Left ventricle myocardium inferior (tissue), 1 donor: ENCODE measurements at regions not wholly inside any gene's neighbourhood (a gene's known extent, or its start where the extent isn't known, plus 50 kb on each side); places are given as distances from the start of the nearest gene placed in this dataset.

Source experiments
- DNase-seq: peaks from one replicate; pipeline ENCODE4 v3.0.0-alpha.2; 2020
- H3K27ac ChIP-seq: fragments of 200-600 bp; replicated peaks from 2 replicates; pipeline ENCODE4 v1.8.0; 2021
- H3K27me3 ChIP-seq: fragments of 200-600 bp; 2 replicates; pipeline ENCODE4 v1.8.0; 2021; ENCODE audit warnings: low read depth
- H3K36me3 ChIP-seq: fragments of 200-600 bp; 2 replicates; pipeline ENCODE4 v1.8.0; 2021
- H3K4me1 ChIP-seq: fragments of 200-600 bp; 2 replicates; pipeline ENCODE4 v1.8.0; 2021
- H3K4me3 ChIP-seq: fragments of 200-600 bp; 2 replicates; pipeline ENCODE4 v1.8.0; 2021; ENCODE audit warnings: mild to moderate bottlenecking, moderate library complexity
- H3K9me3 ChIP-seq: fragments of 200-600 bp; replicated peaks from 2 replicates; pipeline ENCODE4 v1.8.0; 2021
- intact Hi-C: fragments of 100-400 bp; cut with micrococcal nuclease; formaldehyde crosslinking; loops from one replicate; pipeline ENCODE4 v1.11.0; 2022
- TF ChIP-seq, protein P1 (sequence below): fragments of 200-600 bp; IDR thresholded peaks from 2 replicates; pipeline ENCODE4 v1.8.0; 2021; ENCODE audit warnings: antibody characterized with exemption, mild to moderate bottlenecking, borderline replicate concordance
- donor health status: DM: no; HTN: yes; CAD: no; lungs with severe emphysema.

DNA sequence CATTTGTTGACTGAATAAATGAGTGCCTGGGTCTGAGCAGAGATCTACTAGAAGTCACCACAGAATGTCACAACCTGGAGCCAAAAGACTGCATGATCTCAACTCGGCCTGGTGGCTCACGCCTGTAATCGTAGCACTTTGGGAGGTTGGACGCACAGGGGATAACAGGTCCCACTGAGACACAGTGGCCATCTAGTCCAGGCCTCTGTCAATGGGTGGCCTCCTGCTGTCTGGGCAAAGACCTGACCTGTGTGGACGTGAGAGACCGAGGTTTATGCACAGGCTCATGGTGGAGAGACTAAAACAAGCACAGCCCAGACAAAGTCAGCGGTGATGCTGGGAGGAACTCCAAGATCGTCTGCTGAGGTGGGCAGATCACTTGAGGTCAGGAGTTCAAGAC lies 103.0 kb upstream of the BACE2 start:
- TF ChIP-seq, protein P1, sequence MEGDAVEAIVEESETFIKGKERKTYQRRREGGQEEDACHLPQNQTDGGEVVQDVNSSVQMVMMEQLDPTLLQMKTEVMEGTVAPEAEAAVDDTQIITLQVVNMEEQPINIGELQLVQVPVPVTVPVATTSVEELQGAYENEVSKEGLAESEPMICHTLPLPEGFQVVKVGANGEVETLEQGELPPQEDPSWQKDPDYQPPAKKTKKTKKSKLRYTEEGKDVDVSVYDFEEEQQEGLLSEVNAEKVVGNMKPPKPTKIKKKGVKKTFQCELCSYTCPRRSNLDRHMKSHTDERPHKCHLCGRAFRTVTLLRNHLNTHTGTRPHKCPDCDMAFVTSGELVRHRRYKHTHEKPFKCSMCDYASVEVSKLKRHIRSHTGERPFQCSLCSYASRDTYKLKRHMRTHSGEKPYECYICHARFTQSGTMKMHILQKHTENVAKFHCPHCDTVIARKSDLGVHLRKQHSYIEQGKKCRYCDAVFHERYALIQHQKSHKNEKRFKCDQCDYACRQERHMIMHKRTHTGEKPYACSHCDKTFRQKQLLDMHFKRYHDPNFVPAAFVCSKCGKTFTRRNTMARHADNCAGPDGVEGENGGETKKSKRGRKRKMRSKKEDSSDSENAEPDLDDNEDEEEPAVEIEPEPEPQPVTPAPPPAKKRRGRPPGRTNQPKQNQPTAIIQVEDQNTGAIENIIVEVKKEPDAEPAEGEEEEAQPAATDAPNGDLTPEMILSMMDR, result no peak

DNA sequence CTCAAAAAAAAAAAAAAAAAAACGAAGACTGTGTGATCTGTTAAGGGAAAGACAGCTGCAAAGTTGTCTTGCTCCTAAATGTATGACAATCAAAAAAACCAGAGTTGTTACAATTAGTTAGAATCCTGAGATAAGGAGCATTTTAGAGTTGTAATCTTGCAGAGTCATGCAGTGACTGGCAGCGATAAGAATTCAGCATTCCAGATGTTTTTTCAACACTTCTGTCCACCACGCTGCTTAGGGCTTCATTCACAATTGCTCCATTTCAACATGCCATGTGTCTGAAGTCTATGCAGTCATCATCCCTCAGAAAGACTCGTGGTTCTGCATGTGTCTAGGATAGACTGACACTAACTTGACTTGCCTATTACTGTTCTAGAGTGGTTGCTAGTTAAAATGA lies 102.4 kb upstream of the BACE2 start:
- intact Hi-C loops, result loop anchor here (10.0 kb wide), 1 partner anchor 921 kb away; no protein-coding TSS in a partner anchor
- H3K36me3 ChIP-seq, result no peaks in the 10 kb centered on the region
- TF ChIP-seq, protein P1, result no peak
- no peaks in the 10 kb centered on the region for H3K9me3 ChIP-seq
- no peak overlapping the region for H3K4me3 ChIP-seq
- H3K4me1 ChIP-seq, result peaks cover 12% of the 10 kb centered on the region
- H3K27me3 ChIP-seq, result peaks cover 41% of the 10 kb centered on the region
- DNase-seq, result no peak
- no peak overlapping the region for H3K27ac ChIP-seq

More for the DNA sequence above, 103.0 kb upstream of the BACE2 start:
- no peak overlapping the region for H3K27ac ChIP-seq
- intact Hi-C loops, result loop anchor here (10.0 kb wide), 1 partner anchor 920 kb away; no protein-coding TSS in a partner anchor
- H3K9me3 ChIP-seq, result no peaks in the 10 kb centered on the region
- no peaks in the 10 kb centered on the region for H3K36me3 ChIP-seq
- peaks cover 12% of the 10 kb centered on the region for H3K4me1 ChIP-seq
- peaks cover 36% of the 10 kb centered on the region for H3K27me3 ChIP-seq
- no peak overlapping the region for H3K4me3 ChIP-seq
- DNase-seq, result no peak

DNA sequence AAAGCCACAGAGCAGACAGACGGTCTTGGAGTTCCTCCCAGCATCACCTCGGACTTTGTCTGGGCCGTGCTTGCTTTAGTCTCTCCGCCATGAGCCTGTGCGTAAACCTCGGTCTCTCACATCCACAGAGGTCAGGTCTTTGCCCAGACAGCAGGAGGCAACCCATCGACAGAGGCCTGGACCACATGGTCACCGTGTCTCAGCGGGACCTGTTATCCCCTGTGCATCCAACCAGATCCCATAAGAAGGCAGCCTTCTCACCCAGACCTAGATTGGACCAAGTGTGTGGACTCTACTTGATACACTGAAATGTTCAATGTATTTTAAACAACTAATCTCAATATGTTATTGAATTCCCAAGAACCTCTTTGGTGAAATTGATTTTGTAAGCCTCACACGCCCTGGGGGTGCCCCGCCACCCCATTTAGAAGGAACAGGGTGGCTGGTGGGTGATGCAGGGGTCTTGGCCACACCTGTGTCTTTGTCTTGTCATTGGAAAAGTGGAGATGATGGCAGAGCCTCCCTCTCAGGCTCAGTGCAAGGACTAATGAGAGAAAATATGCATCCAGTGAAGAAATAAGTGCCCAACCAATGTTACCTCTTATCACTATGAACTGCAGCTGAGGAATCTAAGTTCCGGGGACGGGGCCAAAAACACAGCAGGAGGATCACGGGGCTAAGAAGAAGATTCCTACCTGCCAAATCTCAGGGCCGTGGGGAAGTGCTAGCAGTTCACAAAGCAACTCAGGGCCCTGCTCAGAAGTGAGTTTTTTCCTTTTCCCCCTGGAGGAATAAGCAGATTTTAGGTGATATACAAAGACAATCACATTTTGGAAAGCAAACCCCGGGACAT lies 101.6 kb upstream of the BACE2 start:
- DNase-seq, result peak; percentile 31
- Histone ChIP-seq H3K9me3 (no peaks in the 10 kb centered on the region), H3K27me3 (peaks cover 49% of the 10 kb centered on the region), H3K27ac (no peak overlapping the region), H3K4me1 (peaks cover 12% of the 10 kb centered on the region), H3K4me3 (no peak overlapping the region), H3K36me3 (no peaks in the 10 kb centered on the region)
- TF ChIP-seq, protein P1, result no peak
- intact Hi-C loops, result loop anchor here (10.0 kb wide), 1 partner anchor 922 kb away; no protein-coding TSS in a partner anchor

DNA sequence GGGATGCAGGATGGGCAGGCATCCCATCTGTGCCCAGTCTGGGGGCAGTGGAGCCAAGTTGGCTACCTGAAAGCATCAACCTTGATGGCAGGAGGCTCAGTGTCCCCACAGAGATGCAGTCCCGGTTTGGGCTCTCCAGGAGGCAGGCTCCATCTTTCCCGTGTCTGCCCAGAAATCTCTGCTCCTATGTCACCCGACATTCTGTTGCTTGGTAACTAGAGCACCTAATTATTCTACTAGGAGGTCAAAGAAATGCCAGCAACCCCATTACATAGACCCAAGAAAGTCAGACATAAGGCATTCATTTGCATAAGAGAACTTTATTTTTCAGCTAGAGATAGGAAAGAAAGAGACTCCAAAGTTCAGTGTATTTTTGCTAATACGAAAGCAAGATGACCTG lies 100.3 kb upstream of the BACE2 start:
- Histone ChIP-seq H3K9me3 (no peaks in the 10 kb centered on the region), H3K4me3 (no peak overlapping the region), H3K27me3 (peaks cover 55% of the 10 kb centered on the region), H3K36me3 (no peaks in the 10 kb centered on the region), H3K4me1 (peaks cover 12% of the 10 kb centered on the region), H3K27ac (no peak overlapping the region)
- TF ChIP-seq, protein P1, result no peak
- intact Hi-C loops, result loop anchor here (10.0 kb wide), 1 partner anchor 923 kb away; no protein-coding TSS in a partner anchor
- no peak for DNase-seq

DNA sequence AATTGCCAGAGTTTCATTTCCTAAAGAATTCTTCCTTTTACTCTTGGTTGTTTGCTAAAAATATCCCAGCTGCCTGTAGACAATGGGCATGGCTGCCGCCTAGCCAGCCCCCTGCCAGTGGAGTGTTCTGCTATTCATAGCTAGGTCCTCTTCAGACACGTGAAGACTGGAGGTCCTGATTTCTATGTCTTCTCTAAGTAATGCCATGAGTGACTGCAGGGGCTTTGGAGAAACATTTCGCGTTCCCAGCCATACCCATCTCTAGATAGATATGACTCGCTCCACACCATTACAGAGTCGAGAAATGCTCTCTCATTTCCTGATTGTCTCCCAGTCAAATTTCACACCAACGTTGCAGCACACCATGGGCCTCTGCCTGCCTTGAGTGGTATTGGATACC lies 99.5 kb upstream of the BACE2 start:
- H3K27ac ChIP-seq, result no peak overlapping the region
- no peak for DNase-seq
- H3K27me3 ChIP-seq, result peaks cover 55% of the 10 kb centered on the region
- H3K4me1 ChIP-seq, result peaks cover 12% of the 10 kb centered on the region
- peak overlapping the region; percentile 57 for H3K4me3 ChIP-seq
- intact Hi-C loops, result loop anchor here (10.0 kb wide), 1 partner anchor 924 kb away; no protein-coding TSS in a partner anchor
- TF ChIP-seq, protein P1, result no peak
- no peaks in the 10 kb centered on the region for H3K36me3 ChIP-seq
- no peaks in the 10 kb centered on the region for H3K9me3 ChIP-seq
